HFF-Myc (cell line): ENCODE measurements at regions not wholly inside any gene's neighbourhood (a gene's known extent, or its start where the extent isn't known, plus 50 kb on each side); places are given as distances from the start of the nearest gene placed in this dataset.
"Not testable (repeated sequence)": the region's sequence is repeated elsewhere in the genome, so short reads cannot be mapped to it uniquely, and the experiment has no call there.

ENCODE experiments used
- DNase-seq: peaks from one replicate; pipeline ENCODE4 v3.0.0-alpha.2; 2011; ENCODE audit warnings: low read depth; ENCODE audit errors: extremely low read depth
- H3K4me3 ChIP-seq: replicated peaks from 2 replicates; pipeline ENCODE4 v1.5.1; 2011; ENCODE audit warnings: low read depth, mild to moderate bottlenecking, control low read depth, low read length
- CTCF ChIP-seq: IDR thresholded peaks from 2 replicates; pipeline ENCODE4 v1.5.1; 2012; ENCODE audit warnings: mild to moderate bottlenecking, low read depth, low read length, control low read depth; ENCODE audit errors: missing control alignments

GRCh38 chr4:160745126-160745525 lies 1418.7 kb downstream of the FSTL5 start:
- H3K4me3 ChIP-seq, result no peak overlapping the region
- TF ChIP-seq CTCF, result no peak
- DNase-seq, result no peak

DNA sequence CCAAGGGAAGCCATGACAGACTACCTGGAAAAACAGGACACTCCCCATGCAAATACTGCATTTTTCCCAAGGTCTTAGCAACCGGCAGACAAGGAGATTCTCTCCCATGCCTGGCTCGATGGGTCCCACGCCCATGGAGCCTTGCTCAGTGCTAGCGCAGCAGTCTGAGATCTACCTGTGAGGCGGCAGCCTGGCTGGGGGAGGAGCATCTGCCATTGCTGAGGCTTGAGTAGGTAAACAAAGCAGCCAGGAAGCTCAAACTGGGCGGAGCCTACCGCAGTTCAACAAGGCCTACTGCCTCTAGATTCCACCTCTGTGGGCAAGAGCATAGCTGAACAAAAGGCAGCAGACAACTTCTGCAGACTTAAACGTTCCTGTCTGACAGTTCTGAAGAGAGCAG lies 1417.2 kb downstream of the FSTL5 start:
- not testable (repeated sequence) for DNase-seq, H3K4me3 ChIP-seq

DNA sequence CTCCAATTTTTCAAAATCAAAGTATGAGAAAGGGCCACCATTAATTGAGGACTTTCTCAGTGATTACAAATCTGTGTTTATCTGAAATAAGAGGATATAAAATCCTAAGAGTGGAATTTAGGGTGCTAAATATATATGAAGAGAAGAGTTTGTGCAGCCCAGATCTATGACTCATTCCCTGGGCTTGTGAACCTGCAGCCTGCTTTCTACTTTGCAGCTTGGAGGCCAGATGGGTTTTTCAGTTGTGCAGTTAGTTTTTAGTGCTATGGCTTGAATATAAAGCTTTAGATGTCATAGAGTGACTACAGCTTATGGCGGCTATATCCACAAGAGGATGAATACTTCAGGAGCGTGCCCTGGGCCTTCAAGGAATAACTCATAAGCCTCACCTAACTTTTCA lies 1391.1 kb downstream of the FSTL5 start:
- no peak overlapping the region for H3K4me3 ChIP-seq
- DNase-seq, result no peak
- no peak for TF ChIP-seq CTCF

DNA sequence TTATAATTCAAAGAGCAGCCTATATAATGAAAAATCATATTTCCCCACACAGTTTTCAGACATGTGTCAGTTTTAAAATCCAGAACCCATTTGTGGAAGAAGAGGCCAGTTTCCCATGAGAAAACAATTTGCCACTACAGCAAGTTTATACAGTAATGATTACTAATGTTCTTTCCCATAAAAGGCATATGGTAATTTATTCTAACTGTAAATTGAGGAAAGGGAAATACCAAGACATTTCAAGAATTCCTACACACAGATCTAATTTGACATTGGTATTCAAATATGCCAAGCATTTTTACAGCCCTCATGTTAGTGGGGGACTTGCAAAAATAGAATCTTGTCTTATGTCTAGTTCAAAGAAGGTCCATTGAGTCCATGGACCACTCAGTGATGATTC lies 1368.6 kb downstream of the FSTL5 start:
- H3K4me3 ChIP-seq, result no peak overlapping the region
- no peak for TF ChIP-seq CTCF
- DNase-seq, result no peak

GRCh38 chr4:160808174-160808573 lies 1355.6 kb downstream of the FSTL5 start:
- no peak for DNase-seq
- TF ChIP-seq CTCF, result no peak
- no peak overlapping the region for H3K4me3 ChIP-seq

- no peak for DNase-seq
- no peak overlapping the region for H3K4me3 ChIP-seq
- no peak for TF ChIP-seq CTCF
Measured at GRCh38 chr4:160809576-160809975, 1354.2 kb downstream of the FSTL5 start.

GRCh38 chr4:160810424-160810823 lies 1353.4 kb downstream of the FSTL5 start:
- no peak for DNase-seq
- no peak overlapping the region for H3K4me3 ChIP-seq
- TF ChIP-seq CTCF, result no peak
